CD4-positive, alpha-beta T cell treated with Interleukin-15 for 4 hours (primary cell): ENCODE measurements at regions not wholly inside any gene's neighbourhood (a gene's known extent, or its start where the extent isn't known, plus 50 kb on each side); places are given as distances from the start of the nearest gene placed in this dataset.

ENCODE experiments used
- DNase-seq: peaks from one replicate; pipeline ENCODE4 v3.0.0-alpha.2; 2020; ENCODE audit warnings: low spot score

DNA sequence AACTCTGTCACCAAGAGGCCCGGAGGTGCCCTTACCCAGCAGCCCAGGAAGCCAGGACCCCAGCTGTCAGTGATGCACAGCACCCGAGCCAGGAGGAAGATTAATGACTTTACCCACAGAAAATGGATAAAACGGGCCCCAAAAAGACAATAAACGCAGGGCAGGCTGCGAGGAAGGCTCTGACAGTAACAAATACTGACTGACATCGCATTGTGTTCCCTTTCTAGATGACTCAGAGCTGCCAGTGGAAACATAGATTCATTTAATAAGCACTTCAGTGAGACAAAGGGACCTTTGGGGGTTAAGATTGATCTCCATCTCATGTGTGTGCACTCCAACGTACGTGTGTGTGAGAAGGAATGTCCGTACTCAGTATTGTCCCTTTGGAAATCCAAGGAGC is 225.3 kb upstream of the PPP2R3A start:
- no peak for DNase-seq

DNA sequence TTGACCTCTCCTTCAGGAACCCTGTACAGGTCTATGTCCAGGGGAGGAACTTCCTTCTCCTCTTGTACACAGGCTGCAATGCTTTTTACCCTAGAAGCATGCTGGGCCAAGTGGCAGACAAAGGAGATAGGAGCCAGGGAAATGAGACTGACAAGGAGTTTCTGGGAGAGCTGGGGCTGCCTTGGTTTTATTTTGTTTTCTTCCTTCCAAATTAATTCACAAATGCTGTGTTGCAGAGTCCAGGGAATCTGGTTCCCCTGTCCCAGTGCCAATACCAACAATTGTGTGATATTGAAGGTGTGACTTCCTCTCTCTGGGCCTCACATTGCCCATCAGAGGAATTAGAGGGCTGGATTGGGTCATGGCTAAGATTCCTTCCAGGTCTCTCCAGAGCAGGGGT is 224.8 kb upstream of the PPP2R3A start:
- no peak for DNase-seq

DNA sequence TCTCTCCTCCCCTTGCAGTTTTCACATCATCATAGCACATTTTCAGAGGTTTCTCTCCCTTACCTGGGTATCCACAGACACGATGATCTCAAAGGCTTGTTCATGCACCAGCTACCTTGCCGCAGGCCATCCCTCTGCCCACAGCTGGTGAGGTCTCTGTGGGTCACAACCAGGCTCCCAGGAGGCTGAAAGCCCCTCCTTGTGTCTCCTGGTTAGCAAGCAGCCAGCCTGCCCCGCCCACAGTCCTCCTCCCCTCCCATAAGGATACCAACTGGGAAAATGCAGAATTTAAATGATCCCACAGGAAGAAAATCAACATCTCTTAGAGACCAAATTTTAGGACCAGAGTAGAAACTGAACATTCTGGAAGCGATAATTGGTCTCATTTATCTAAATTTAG is 213.5 kb upstream of the PPP2R3A start:
- no peak for DNase-seq

DNA sequence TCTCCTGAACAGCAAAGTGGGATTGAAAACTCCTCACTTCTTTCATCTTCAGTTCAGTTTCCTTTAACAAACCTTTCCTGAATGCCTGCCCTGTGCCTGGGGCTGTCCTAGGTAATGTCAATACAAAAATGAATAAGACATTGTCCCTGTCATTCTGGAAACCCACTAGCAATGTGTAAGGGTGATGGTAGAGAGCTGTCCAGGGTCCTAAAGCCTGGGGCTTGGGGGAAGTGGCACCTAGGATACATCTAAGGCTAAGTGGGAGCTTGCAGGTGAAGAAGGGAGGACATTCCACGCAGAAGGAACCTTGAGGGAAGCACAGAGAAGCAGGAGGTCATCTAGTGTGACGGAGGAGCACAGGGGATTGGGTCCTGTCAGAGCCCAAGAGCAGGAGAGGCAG is 212.7 kb upstream of the PPP2R3A start:
- DNase-seq, result no peak

DNA sequence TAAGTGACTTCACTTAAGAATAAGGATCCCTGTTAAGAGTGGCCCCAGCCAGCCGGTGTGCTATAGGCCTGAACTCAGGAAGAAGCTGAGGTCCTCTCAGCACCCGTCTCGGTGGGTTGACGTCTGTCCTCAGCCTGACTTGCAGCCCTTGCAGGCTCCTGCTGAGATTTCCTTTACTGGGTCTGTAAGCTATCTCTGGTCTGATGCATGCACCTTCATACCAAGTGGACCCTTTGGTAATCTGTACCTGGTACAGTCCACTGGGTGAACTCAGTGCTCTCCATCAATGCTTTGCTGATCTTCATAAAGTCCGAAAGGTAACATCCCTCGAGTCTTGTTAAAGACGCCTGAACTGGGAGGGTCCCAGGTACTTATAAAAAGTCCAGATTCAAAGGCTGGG is 212.0 kb upstream of the PPP2R3A start:
- DNase-seq, result no peak

DNA sequence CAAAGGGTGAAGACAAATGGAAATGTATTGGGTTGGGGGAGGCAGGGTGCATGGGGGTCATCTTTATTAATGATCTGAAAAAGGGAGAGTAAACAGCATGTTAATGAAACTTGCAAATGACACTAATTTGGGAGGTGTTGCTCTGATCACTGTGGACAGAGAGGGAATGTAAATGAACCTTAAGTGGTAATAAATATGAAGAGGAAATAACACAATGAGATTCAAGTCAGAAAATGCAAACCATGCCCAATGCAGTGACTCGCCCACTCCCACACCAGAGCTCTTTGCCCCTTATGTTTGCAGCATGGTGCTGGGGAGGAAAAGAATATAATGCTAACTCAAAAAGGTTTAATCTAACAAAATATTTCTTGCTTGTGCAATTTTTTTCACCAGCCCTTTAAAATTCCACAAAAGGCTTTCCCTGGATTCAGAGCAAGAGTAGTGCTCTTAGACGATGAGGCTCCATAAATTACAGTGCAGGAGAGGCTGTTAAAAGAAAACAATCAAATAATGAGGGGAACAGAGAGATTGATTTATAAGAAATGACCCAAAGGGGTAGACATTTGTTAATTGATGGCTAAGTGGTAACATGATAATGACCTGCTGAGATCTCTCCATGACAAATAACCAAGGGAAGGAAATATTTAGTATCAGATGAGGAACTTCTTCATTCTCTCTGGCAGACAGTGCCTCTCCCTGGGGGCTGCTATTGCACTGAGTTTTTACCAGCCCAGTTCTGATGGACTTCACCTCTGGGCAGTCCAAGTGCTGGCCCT is 210.0 kb upstream of the PPP2R3A start:
- no peak for DNase-seq

DNA sequence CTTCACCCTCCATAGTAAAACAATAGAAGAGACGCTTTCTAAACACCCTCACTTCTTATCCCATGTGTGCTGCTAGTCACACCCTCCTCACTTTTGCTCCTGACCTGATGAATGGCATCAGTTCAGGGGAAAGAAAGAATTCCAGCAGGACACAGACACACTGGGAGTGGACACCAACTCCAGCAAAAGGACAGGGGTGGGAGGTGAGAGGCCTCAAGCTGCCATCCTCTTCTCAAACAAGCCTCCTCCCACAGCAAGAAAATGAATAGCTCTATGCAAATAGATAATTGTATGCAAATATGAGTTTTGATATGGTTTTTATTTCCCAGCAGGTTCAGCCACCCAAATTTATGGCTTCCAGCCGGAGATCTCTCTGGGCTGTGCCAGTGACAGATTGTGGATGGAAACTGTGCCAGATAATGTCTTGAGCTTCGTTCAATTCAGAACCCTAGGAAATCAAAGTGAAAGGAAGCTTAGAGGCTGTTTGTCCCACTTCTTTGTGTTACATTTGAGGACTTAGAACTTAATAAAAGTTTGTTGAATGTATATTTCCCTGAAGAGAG is 209.3 kb upstream of the PPP2R3A start:
- DNase-seq, result no peak

DNA sequence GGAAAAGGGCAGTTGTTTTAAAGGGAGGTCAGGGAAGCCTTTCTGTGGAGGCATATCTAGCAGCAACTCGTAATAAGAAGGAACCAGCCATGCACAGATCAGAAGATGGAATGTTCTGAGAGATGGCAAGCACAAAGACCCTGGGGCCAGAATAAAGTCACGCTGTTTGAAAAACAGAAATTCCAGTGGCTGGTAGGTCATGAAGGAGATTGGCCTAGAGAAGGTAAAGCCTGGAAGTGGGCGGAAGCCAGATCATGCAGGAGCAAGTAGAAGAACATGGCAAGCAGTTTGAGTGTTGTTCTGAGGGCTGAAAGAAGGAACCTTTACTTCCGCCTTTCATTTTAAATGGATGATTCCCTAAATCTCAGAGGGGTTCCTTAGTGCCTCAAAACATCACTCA is 208.1 kb upstream of the PPP2R3A start:
- DNase-seq, result no peak

DNA sequence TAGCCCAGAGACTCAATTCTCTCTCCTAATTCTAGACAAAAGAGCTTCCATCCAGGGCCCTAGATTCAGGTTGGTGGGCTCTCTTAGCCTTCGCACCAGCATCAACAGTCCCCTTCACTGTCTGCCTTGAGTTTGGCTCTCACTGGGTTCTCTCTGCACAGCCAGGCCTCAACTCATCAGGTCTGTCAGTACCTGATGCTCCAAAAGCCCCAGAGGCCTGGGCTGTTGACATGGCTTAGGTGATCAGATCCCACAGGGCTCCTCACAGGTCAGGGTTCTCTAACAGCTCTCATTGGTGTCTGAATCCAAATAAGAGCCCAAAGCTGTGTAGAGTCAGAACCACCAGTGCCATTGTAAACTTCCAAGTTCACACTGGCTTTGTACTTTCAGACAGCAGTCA is 206.6 kb upstream of the PPP2R3A start:
- DNase-seq, result no peak

DNA sequence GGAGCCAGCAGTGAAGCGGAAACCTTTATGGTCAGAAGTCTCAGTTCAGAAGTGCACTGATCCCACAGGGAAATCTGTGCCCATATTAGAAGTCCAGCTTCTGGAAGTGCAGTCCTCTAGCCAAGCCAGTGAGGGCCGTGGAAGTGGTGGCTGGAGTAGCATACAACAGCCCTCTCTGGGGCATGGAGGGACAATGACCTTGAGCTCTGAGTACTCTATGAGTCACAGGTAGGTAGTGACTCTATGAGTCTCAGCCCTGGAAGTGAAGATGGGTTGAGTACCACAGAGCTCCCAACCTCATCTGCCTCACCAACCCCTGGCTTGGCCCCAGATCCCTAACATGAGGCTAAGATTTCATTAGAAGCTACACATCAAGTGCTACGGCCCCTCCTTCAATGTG is 205.9 kb upstream of the PPP2R3A start:
- no peak for DNase-seq

DNA sequence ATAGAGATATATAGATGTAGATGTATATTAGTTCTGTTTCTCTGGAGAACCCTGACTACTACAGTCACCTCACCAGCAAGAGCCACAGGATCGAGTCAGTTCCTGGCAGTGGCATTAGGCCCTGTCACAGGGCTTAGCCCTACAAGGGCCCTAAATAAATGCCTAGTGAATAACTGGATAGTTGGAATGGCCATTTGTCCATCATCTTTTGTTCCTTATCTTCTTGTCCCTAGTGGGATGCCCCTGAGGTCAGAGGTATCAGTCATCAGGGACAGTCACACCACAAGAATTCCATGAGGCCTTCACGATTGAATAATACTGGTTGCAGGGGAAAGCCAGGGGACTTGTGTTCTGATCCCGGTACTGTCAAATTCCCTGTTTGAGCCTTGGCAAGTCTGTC is 204.9 kb upstream of the PPP2R3A start:
- no peak for DNase-seq

DNA sequence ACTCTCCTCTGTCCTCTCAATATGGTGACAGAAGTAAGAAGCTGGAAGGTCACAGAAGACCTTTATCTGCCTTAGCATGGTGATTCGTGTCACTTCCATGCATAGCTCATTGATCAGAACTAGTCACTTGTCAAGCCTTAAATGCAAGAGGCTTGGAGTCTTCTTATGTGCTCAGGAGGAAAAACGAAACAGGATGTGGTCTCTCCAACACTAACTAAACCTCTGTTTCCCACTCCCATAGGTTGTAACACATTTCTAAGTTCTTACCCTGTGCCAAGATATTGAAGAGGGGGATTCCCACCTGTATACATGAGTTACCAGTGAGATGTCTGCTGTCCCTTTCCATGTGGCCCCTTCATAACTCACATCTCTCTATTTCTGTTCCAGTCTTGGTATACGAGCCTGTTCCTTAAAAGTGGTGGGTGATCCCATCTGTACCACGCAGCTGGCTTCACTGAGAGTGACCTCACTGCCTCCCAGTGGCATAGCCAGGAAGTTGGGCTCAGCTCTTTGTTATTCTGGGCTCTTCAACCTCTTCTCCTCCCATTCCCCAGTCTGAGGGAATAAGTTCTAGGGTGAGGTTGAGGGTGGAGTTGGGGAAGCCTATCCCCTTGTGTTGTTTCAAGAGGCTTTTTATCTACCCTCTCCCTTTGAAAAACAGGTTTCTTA is 203.2 kb upstream of the PPP2R3A start:
- DNase-seq, result no peak

DNA sequence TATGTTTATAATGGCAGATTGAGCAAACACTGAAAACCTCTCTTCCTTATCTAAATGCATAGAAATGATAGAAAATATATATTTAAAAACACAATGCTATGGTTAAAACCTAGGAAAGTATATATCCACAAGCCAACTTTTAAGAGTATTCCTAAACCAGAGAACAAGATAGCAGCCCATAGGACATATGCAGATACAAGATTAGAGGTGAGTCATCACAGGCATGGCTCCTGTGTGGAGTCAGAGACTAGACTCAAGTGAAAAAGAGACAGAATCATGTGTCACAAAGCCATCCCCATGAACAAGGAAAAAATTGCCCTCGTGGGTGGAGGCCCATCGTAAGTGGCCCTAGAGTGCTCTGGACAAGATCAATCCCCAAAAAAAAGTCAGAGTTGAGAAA is 199.4 kb upstream of the PPP2R3A start:
- no peak for DNase-seq

DNA sequence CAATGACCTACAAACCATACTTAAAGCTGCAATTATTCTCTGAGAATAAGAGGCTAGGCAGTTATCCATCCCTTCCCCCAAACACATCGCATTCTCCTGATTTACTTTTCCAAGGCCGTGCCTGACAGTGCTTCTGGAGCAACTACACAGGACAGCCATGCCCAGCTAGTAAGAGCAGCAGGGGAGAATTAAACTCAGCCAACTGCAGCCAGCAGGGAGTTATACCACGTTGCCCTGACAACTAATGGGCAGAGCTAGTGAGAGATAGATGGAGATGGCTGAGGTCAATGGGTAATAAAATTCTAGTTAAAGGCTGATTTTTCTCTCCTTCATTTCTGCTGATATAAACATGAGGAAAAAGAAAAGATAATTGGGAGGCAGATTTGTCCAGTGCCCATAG is 193.8 kb upstream of the PPP2R3A start:
- DNase-seq, result no peak

DNA sequence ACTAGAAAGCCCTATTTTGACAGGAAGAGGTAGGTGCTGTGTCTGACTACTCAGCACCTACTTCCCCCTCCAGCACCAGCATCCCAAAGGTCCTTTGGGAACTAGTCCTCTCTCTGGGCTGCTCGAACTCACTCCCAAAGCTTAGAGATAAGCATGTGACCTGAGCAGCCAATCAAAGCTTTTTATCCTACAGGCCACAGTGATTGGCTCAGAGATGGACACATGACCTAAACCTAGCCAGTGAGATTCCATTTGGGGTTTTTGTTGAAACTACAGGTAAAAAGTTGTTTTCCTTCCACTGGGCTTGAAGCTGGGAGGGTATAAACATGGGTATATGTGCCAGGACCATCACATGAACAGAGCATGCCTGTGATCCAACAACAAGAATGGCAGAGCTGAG is 186.5 kb upstream of the PPP2R3A start:
- DNase-seq, result no peak

DNA sequence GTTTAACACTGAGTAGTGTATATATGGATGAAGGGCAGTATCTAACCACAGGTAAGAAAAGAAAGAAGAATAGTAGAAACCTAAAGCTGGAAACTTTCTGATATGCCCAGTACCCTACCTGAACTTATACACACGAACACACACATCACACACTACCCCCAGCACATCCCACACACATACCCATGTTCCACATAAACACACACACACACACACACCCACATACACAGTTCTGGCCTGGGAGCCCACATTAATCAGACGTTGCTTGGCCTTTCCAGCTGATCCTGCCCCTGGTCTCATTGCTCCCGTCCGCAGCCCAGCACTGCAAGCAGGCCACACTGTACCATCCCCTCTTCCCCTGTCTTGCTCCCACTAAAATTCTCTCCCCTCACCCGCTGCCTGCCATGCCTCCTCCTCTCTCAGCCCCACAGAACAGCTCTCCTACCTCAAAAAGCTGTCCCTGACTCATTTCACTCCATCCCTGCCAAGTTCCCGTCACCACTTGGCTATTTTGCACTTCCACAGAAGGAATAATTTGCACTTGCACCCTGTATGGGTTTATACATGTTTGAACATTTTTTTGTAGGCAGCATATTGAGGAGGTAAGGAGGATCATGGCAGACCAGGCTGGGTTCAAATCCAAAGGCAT is 185.8 kb upstream of the PPP2R3A start:
- DNase-seq, result no peak

DNA sequence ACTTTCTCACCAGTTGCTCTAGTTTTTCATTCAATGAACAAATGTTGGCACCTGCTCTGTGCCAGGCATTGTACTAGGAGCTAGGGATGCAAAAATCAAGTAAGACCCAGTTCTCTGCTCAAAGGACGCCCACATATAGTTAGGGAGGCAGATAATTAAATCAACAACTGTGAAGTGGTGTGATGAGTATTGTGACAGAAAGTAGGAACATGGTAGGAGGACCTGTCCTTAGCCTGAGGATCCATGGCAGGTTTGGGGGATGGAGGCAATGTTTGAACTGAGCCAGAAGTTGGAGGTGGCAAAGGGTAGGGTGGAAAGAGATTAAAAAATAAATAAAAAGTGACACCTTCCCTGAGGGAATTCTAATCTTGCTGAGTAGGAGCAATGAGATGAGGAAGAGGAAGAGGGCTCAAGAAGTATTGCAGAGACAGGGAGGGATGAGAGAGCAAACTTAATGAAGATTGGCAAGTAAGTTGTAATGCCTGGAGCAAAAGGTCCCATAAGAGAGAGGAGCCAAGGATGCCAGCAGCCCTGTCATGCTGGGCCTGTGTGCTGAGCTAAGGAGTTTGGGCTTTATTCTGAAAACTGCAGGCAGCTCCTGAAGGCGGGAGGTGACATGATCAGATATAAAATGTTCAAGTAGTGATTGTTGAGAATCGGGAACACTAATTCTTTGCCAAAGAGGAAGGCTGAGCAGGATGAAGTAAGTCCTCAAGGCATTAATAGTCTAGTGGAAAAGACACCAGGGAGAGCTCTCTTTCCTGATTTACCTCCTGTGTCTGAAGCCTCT is 184.3 kb upstream of the PPP2R3A start:
- no peak for DNase-seq

DNA sequence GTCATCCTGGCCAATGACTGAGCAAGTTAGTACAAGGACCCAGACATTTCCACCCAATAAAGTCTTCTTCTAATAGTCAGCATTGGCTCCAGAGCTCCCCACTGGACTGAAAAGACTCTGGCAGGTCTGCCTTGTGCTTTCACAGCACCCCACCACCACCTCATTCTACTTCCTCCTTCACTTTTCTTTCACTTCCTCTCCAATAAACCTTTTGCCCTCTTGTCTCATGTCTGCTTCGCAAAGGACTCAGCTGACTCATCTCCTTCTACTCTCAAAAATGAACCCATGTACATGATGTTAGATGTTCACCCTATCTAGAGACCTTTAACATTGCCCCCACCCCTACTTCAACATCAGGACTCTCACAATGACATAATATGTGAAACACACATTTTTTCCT is 181.0 kb upstream of the PPP2R3A start:
- no peak for DNase-seq

DNA sequence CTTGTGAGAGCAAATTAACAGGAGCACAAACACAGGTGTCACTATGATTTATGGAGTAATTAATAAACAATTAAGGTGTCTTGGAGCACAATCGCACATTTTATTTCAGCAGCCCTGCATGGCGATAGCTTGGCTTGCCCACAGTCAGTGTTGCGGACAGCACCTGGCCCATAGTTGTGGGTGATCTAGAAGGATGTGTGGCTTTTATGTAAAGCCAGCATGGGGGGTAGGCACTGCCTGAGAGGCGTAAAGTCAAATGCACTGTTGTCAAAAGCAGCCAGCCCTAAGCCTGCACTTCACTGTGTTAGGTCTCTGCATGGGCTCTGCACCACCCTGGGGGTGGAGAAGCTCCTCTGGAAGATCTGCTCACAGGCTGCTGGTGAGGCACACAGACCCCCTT is 177.4 kb upstream of the PPP2R3A start:
- DNase-seq, result no peak

DNA sequence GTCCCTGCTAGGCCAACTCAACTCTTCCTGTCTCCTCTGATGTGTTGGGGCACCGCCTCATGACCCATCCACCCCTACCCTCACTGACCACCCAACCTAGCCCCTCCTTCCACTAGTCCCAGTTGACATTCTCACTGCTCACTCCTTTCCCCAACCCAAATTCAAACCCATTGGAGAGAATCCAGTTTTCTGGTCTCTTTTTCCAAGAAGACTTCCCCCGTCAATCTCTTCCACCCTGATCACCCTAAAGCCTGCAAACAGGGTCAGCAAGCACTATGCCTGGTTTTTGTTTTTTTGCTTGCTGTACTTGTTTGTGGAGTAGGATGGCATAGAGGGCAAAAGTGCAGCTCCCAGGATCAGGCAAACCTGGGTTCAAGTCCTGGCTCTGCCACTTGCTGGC is 176.6 kb upstream of the PPP2R3A start:
- DNase-seq, result no peak

DNA sequence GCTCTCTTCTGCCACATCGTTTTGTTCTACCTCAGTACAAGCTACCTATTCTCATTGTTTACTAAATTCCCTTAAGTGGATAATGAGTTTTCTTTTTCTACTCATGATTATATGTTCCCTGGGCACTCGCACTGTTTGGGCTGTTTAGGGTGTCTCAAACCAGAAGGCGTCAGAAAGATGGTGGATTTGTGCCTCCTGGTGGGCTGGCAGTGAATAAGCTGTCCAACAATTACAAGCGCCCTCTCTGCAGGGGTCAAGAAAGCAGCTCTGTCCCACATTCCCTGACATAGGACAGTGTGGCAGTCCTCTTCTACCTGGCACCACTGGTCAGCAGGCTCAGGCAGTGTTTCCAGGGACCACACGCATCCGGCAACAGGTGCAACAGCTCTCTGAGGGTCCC is 173.4 kb upstream of the PPP2R3A start:
- no peak for DNase-seq

DNA sequence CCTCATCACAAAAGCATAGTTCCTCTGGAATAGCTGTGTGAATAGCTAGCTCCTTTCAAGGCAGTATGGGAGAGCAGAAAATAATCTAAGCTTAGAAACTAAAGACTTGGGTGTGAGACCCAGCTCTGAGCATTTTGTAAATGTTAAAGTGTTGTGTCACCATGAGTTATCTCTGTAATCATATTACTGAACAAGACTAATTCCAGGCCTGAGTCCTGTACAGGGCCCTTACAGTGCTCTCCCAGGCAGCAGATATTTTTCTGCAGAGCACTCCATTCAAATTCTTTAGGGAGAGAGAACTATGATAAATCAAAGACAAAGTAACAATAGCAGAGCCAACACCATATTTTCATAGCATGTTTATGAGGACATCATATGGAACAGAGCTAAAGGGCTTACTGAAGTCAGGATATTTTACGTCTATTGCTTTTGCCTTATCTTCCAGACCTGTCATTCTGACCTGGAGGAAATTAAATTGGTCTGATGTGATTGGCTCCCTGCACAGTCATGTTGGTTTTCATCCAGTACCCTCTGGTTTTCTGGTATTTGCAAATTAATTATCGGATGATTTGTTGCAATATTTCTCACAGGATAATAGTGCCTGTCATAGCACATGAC is 172.6 kb upstream of the PPP2R3A start:
- DNase-seq, result no peak
